ENCODE measurements at regions not wholly inside any gene's neighbourhood (a gene's known extent, or its start where the extent isn't known, plus 50 kb on each side); places are given as distances from the start of the nearest gene placed in this dataset.

- Mint-ChIP-seq H3K27ac (no peak overlapping the region), H3K36me3 (ENCODE audit: low read depth) (no peaks in the 10 kb centered on the region), H3K27me3 (ENCODE audit: insufficient read depth) (peaks cover 26% of the 10 kb centered on the region), H3K4me3 (no peak overlapping the region), H3K9me3 (no peaks in the 10 kb centered on the region), H3K4me1 (ENCODE audit: low read depth) (peaks cover 6% of the 10 kb centered on the region)
- no peak for TF ChIP-seq CTCF (IDR thresholded peaks at IDR 0.05)
- DNase-seq: no peak
Observed at GRCh38 chr6:4287811-4288244, 152.5 kb upstream of the ECI2 start.

GRCh38 chr6:4287372-4287771 lies 152.0 kb upstream of the ECI2 start:
- H3K36me3 Mint-ChIP-seq (ENCODE audit: low read depth): no peaks in the 10 kb centered on the region
- no peak for DNase-seq
- H3K9me3 Mint-ChIP-seq: no peaks in the 10 kb centered on the region
- no peak overlapping the region for H3K4me3 Mint-ChIP-seq
- TF ChIP-seq CTCF (IDR thresholded peaks at IDR 0.05): no peak
- H3K27ac Mint-ChIP-seq: no peak overlapping the region
- H3K4me1 Mint-ChIP-seq (ENCODE audit: low read depth): peaks cover 6% of the 10 kb centered on the region
- H3K27me3 Mint-ChIP-seq (ENCODE audit: insufficient read depth): peaks cover 28% of the 10 kb centered on the region

- H3K27me3 Mint-ChIP-seq (ENCODE audit: insufficient read depth): peaks cover 32% of the 10 kb centered on the region
Observed at GRCh38 chr6:4282926-4283325, 147.6 kb upstream of the ECI2 start.

GRCh38 chr6:4281341-4282293 lies 146.2 kb upstream of the ECI2 start:
- no peak; the same call in 1 of the 2 replicates for TF ChIP-seq CTCF (IDR thresholded peaks at IDR 0.05)
- H3K9me3 Mint-ChIP-seq: no peaks in the 10 kb centered on the region
- H3K27me3 Mint-ChIP-seq (ENCODE audit: insufficient read depth): peaks cover 28% of the 10 kb centered on the region
- H3K27ac Mint-ChIP-seq: no peak overlapping the region
- H3K4me3 Mint-ChIP-seq: peak overlapping the region; percentile 75
- peaks cover 24% of the 10 kb centered on the region for H3K4me1 Mint-ChIP-seq (ENCODE audit: low read depth)
- no peak for DNase-seq
- no peaks in the 10 kb centered on the region for H3K36me3 Mint-ChIP-seq (ENCODE audit: low read depth)

More at GRCh38 chr6:4282926-4283325, 147.6 kb upstream of the ECI2 start:
- H3K9me3 Mint-ChIP-seq: no peaks in the 10 kb centered on the region
- no peak for TF ChIP-seq CTCF (IDR thresholded peaks at IDR 0.05)
- H3K36me3 Mint-ChIP-seq (ENCODE audit: low read depth): no peaks in the 10 kb centered on the region
- peaks cover 24% of the 10 kb centered on the region for H3K4me1 Mint-ChIP-seq (ENCODE audit: low read depth)
- no peak overlapping the region for H3K4me3 Mint-ChIP-seq
- no peak overlapping the region for H3K27ac Mint-ChIP-seq
- no peak for DNase-seq

GRCh38 chr6:4280707-4281106 lies 145.3 kb upstream of the ECI2 start:
- H3K27ac Mint-ChIP-seq: peak overlapping the region; percentile 58
- no peaks in the 10 kb centered on the region for H3K9me3 Mint-ChIP-seq
- H3K4me3 Mint-ChIP-seq: peak overlapping the region; percentile 16; the same call in 1 of the 2 replicates
- peaks cover 25% of the 10 kb centered on the region for H3K27me3 Mint-ChIP-seq (ENCODE audit: insufficient read depth)
- DNase-seq: peak; percentile 91
- H3K36me3 Mint-ChIP-seq (ENCODE audit: low read depth): no peaks in the 10 kb centered on the region
- TF ChIP-seq CTCF (IDR thresholded peaks at IDR 0.05): no peak
- H3K4me1 Mint-ChIP-seq (ENCODE audit: low read depth): peaks cover 24% of the 10 kb centered on the region
